GM12878 (cell line): ENCODE measurements at regions not wholly inside any gene's neighbourhood (a gene's known extent, or its start where the extent isn't known, plus 50 kb on each side); places are given as distances from the start of the nearest gene placed in this dataset.

ENCODE experiments used
- BCL3 ChIP-seq: IDR thresholded peaks from 2 replicates; pipeline ENCODE4 v1.6.1; 2011; ENCODE audit warnings: borderline replicate concordance, low read depth, mild to moderate bottlenecking, moderate library complexity, low read length; ENCODE audit not compliant: insufficient read depth, poor library complexity, severe bottlenecking
- BCLAF1 ChIP-seq: fragments of 450-650 bp; IDR thresholded peaks from 2 replicates; pipeline ENCODE4 v1.6.1; 2017; ENCODE audit warnings: antibody characterized with exemption, mild to moderate bottlenecking, moderate library complexity
- BHLHE40 ChIP-seq, 2 experiments: fragments of 450-650 bp in 1 of 2; IDR thresholded peaks; 2 replicates each; pipeline ENCODE4 v1.6.1; 2011 to 2017; ENCODE audit warnings: low read depth in 2 of 2, borderline replicate concordance in 1 of 2, improper control_type of control experiment in 1 of 2, low read length in 1 of 2, mild to moderate bottlenecking in 1 of 2
- CTCF ChIP-seq, 3 experiments: IDR thresholded peaks in 2 of 3; conservative IDR thresholded peaks in 1 of 3; 2 replicates each; pipeline ENCODE4 v1.5.1; 2011; ENCODE audit warnings: low read depth in 3 of 3, low read length in 3 of 3, mild to moderate bottlenecking in 3 of 3, control low read depth in 2 of 3, moderate library complexity in 2 of 3, inconsistent platforms in 1 of 3, mixed read lengths in 1 of 3; ENCODE audit not compliant: control insufficient read depth in 2 of 3, insufficient read depth in 1 of 3; ENCODE audit errors: extremely low read depth in 1 of 3
- ESRRA ChIP-seq: IDR thresholded peaks from 2 replicates; pipeline ENCODE4 v1.6.1; 2012; ENCODE audit warnings: mild to moderate bottlenecking, low read length, improper control_type of control experiment
- HDAC2 ChIP-seq: fragments of 200-600 bp; sonication (generic); IDR thresholded peaks from 2 replicates; pipeline ENCODE4 v1.6.1; 2017
- POLR2AphosphoS5 ChIP-seq: IDR thresholded peaks from 2 replicates; pipeline ENCODE4 v1.6.1; 2011; ENCODE audit warnings: mild to moderate bottlenecking, low read length, inconsistent platforms

GRCh38 chr14:98847521-98848468, 424.2 kb downstream of the BCL11B start:
- TF ChIP-seq BHLHE40 (IDR thresholded peaks at IDR 0.05; ENCODE audit: borderline replicate concordance in 1 of 2, low read depth in 2 of 2, low read length in 1 of 2) (no peak), CTCF (IDR thresholded peaks at IDR 0.05 in 2 of 3, conservative IDR thresholded peaks at IDR 0.05 in 1 of 3; ENCODE audit: control insufficient read depth in 2 of 3, extremely low read depth in 1 of 3, insufficient read depth in 1 of 3, low read depth in 3 of 3, low read length in 3 of 3) (no peak), BCLAF1 (no peak), BCL3 (no peak), HDAC2 (no peak), POLR2AphosphoS5 (no peak), ESRRA (no peak)
